ENCODE measurements at regions not wholly inside any gene's neighbourhood (a gene's known extent, or its start where the extent isn't known, plus 50 kb on each side); places are given as distances from the start of the nearest gene placed in this dataset.

DNA sequence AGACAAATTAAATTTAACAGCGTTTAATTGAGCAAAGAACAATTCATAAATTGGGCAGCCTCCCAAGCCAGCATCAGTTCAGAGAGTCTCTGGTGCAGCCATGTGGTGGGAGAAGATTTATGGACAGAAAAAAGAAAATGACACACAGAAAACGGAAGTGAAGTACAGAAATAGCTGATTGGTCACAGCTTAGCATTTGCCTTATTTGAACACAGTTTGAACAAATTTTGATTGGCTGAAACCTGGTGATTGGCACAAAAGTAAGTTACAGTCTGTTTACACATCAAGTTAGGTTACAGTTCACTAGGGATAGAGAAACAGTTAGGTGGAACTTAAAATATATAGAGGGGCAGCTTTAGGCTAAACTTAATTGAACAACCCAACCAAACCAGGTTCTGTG, 720.1 kb downstream of the TYW1 start (continued):
- TF ChIP-seq, protein P1, sequence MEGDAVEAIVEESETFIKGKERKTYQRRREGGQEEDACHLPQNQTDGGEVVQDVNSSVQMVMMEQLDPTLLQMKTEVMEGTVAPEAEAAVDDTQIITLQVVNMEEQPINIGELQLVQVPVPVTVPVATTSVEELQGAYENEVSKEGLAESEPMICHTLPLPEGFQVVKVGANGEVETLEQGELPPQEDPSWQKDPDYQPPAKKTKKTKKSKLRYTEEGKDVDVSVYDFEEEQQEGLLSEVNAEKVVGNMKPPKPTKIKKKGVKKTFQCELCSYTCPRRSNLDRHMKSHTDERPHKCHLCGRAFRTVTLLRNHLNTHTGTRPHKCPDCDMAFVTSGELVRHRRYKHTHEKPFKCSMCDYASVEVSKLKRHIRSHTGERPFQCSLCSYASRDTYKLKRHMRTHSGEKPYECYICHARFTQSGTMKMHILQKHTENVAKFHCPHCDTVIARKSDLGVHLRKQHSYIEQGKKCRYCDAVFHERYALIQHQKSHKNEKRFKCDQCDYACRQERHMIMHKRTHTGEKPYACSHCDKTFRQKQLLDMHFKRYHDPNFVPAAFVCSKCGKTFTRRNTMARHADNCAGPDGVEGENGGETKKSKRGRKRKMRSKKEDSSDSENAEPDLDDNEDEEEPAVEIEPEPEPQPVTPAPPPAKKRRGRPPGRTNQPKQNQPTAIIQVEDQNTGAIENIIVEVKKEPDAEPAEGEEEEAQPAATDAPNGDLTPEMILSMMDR (IDR thresholded peaks at IDR 0.05; ENCODE audit: control extremely low read depth in 1 of 3, insufficient read depth in 1 of 3, low read depth in 1 of 3, low read length in 3 of 3) = no peak
- TF ChIP-seq TAF1 (IDR thresholded peaks at IDR 0.05; ENCODE audit: low read depth, low read length) (no peak), EP300 (IDR thresholded peaks at IDR 0.05; ENCODE audit: borderline replicate concordance in 1 of 2, low read depth in 2 of 2, low read length in 2 of 2) (no peak), CREB1 (IDR thresholded peaks at IDR 0.05) (no peak), GTF2F1 (IDR thresholded peaks at IDR 0.05; ENCODE audit: borderline replicate concordance, low read depth, low read length) (no peak), TCF12 (IDR thresholded peaks at IDR 0.05; ENCODE audit: low read depth, low read length) (no peak)

All from H1 (cell line).